Right lobe of liver (tissue), 4 donors: ENCODE measurements at regions not wholly inside any gene's neighbourhood (a gene's known extent, or its start where the extent isn't known, plus 50 kb on each side); places are given as distances from the start of the nearest gene placed in this dataset.

ENCODE experiments used
- CTCF ChIP-seq, 4 donors: fragments of 200-600 bp in 3 of 4; fragments of 450-650 bp in 1 of 4; IDR thresholded peaks; one replicate each; pipeline versions ENCODE4 v1.5.1 to v1.8.0; 2016 to 2022; ENCODE audit warnings: antibody characterized with exemption in 4 of 4, mild to moderate bottlenecking in 2 of 4
- POLR2A ChIP-seq: fragments of 450-650 bp; IDR thresholded peaks from one replicate; pipeline ENCODE4 v1.6.1; 2017; ENCODE audit warnings: antibody characterized with exemption, mild to moderate bottlenecking
- donor health status: DM: no; HTN: no; CAD: no.
- donor health status: DM: no; HTN: no; CAD: no.
- donor health status: DM: no; HTN: yes; CAD: no.

- TF ChIP-seq CTCF (IDR thresholded peaks at IDR 0.05), result no peak
- no peak for TF ChIP-seq POLR2A
Measured at GRCh38 chr15:66993090-66993489, 72.3 kb upstream of the SMAD3 start.
